ENCODE measurements at regions not wholly inside any gene's neighbourhood (a gene's known extent, or its start where the extent isn't known, plus 50 kb on each side); places are given as distances from the start of the nearest gene placed in this dataset.

- Histone ChIP-seq H3K36me3 (ENCODE audit: control insufficient read depth in 2 of 2, insufficient read depth in 2 of 2, low read length in 1 of 2) (no peaks in the 10 kb centered on the region), H2AFZ (ENCODE audit: control insufficient read depth, low read depth, low read length) (no peak overlapping the region), H3K27me3 (replicated peaks in 1 of 2; ENCODE audit: control insufficient read depth in 2 of 2, insufficient read depth in 2 of 2, low read length in 1 of 2) (no peaks in the 10 kb centered on the region), H3K27ac (ENCODE audit: control insufficient read depth, insufficient read depth) (no peak overlapping the region), H3K9ac (ENCODE audit: control insufficient read depth, insufficient read depth, low read length) (no peak overlapping the region), H3K9me3 (replicated peaks; ENCODE audit: control insufficient read depth, insufficient read depth, low read length) (no peaks in the 10 kb centered on the region), H3K79me2 (ENCODE audit: control insufficient read depth, insufficient read depth, low read length) (no peaks in the 10 kb centered on the region), H3K4me3 (no peak overlapping the region), H3K4me2 (ENCODE audit: control insufficient read depth, insufficient read depth) (no peak overlapping the region), H4K20me1 (ENCODE audit: control insufficient read depth, insufficient read depth) (no peaks in the 10 kb centered on the region), H3K4me1 (ENCODE audit: control insufficient read depth, insufficient read depth, low read length) (no peaks in the 10 kb centered on the region)
- no peak for FAIRE-seq
- ChIA-PET RAD21 (ENCODE audit: unreplicated experiment) (no interaction called here), CTCF (no interaction called here), POLR2A (no interaction called here), SMC1A (ENCODE audit: uncharacterized antibody, unreplicated experiment) (no interaction called here)
- no peak for ATAC-seq
- intact Hi-C loops (cut with micrococcal nuclease; ENCODE audit: unreplicated experiment) = loop anchor here (10.0 kb wide), 1 partner anchor 251 kb away; no protein-coding TSS in a partner anchor
- no peak for DNase-seq (ENCODE audit: low read depth, low spot score)
- TF ChIP-seq SUPT20H (IDR thresholded peaks at IDR 0.05; ENCODE audit: borderline replicate concordance, control insufficient read depth, low read depth, low read length) (no peak), ESRRA (IDR thresholded peaks at IDR 0.05; ENCODE audit: low read length) (no peak), FOXM1 (IDR thresholded peaks at IDR 0.05; ENCODE audit: low read depth, low read length) (no peak)
- no TSS peak for BruUV-seq (replicated peaks)
- in situ Hi-C loops (cut with MboI) = no loop called here
Measured at GRCh38 chr5:163815240-163815791, 309.9 kb downstream of the MAT2B start.

GRCh38 chr5:163821142-163821541 is 315.7 kb downstream of the MAT2B start:
- TF ChIP-seq CTCF (IDR thresholded peaks at IDR 0.05 in 2 of 3, conservative IDR thresholded peaks at IDR 0.05 in 1 of 3; ENCODE audit: control insufficient read depth in 2 of 3, extremely low read depth in 1 of 3, insufficient read depth in 1 of 3, low read depth in 3 of 3, low read length in 3 of 3) (no peak), IRF3 (IDR thresholded peaks at IDR 0.05) (no peak), RAD21 (IDR thresholded peaks at IDR 0.05; ENCODE audit: insufficient read depth, low read depth, low read length) (0 out of 2 replicates have a peak, but pooled peaks have one; percentile 29)
- no peak for FAIRE-seq

More at GRCh38 chr5:163821142-163821541, 315.7 kb downstream of the MAT2B start:
- DNase-seq (ENCODE audit: low read depth, low spot score) (no peak), ATAC-seq (no peak)
- ChIA-PET RAD21 (ENCODE audit: unreplicated experiment) (no interaction called here), CTCF (interaction anchor here (1.1 to 1.8 kb wide), 2 partner anchors 79 to 193 kb away, joined by 3 read pairs; no protein-coding TSS in a partner anchor), SMC1A (ENCODE audit: uncharacterized antibody, unreplicated experiment) (no interaction called here), POLR2A (interaction anchor here (0.6 kb wide), 1 partner anchor 417 kb away, joined by 6 read pairs; no protein-coding TSS in a partner anchor)
- no peaks in the 10 kb centered on the region for H3K79me2 ChIP-seq (ENCODE audit: control insufficient read depth, insufficient read depth, low read length)
- no peak overlapping the region for H3K27ac ChIP-seq (ENCODE audit: control insufficient read depth, insufficient read depth)
- H3K36me3 ChIP-seq (ENCODE audit: control insufficient read depth in 2 of 2, insufficient read depth in 2 of 2, low read length in 1 of 2) = no peaks in the 10 kb centered on the region
- 86% methylated on average over 1 of the region's 1 CpG for WGBS (ENCODE audit: insufficient coverage, insufficient replicate concordance, low lambda C conversion rate, missing lambda C conversion rate)
- no peaks in the 10 kb centered on the region for H4K20me1 ChIP-seq (ENCODE audit: control insufficient read depth, insufficient read depth)
- no peaks in the 10 kb centered on the region for H3K9me3 ChIP-seq (replicated peaks; ENCODE audit: control insufficient read depth, insufficient read depth, low read length)
- no peak overlapping the region for H3K4me2 ChIP-seq (ENCODE audit: control insufficient read depth, insufficient read depth)
- in situ Hi-C loops (cut with MboI) (no loop called here), intact Hi-C loops (cut with micrococcal nuclease; ENCODE audit: unreplicated experiment) (no loop called here)
- H2AFZ ChIP-seq (ENCODE audit: control insufficient read depth, low read depth, low read length) = no peak overlapping the region
- H3K27me3 ChIP-seq (replicated peaks in 1 of 2; ENCODE audit: control insufficient read depth in 2 of 2, insufficient read depth in 2 of 2, low read length in 1 of 2) = no peaks in the 10 kb centered on the region
- H3K4me1 ChIP-seq (ENCODE audit: control insufficient read depth, insufficient read depth, low read length) = no peaks in the 10 kb centered on the region
- H3K9ac ChIP-seq (ENCODE audit: control insufficient read depth, insufficient read depth, low read length) = no peak overlapping the region
- H3K4me3 ChIP-seq = no peak overlapping the region
- no TSS peak for BruUV-seq (replicated peaks)

All from GM12878 (cell line).